DOHH2 (cell line): ENCODE measurements at regions not wholly inside any gene's neighbourhood (a gene's known extent, or its start where the extent isn't known, plus 50 kb on each side); places are given as distances from the start of the nearest gene placed in this dataset.

ENCODE experiments used
- H3F3A ChIP-seq: fragments of 200-600 bp; sonication (generic), shearing (Covaris generic); 2 replicates; pipeline ENCODE4 v1.6.0; 2016; ENCODE audit warnings: antibody characterized with exemption, mild to moderate bottlenecking; ENCODE audit not compliant: control insufficient read depth, insufficient read depth
- H3K27ac ChIP-seq: fragments of 200-600 bp; sonication (generic); 2 replicates; pipeline ENCODE4 v1.5.1; 2014; ENCODE audit warnings: low read depth, mild to moderate bottlenecking, low read length, moderate library complexity
- H3K27me3 ChIP-seq: fragments of 200-600 bp; sonication (generic); 2 replicates; pipeline ENCODE4 v1.6.1; 2014; ENCODE audit warnings: mild to moderate bottlenecking, low read length, mixed read lengths; ENCODE audit not compliant: control insufficient read depth
- H3K36me3 ChIP-seq: fragments of 200-600 bp; sonication (generic); 2 replicates; pipeline ENCODE4 v1.6.1; 2014; ENCODE audit warnings: mild to moderate bottlenecking, low read length, moderate library complexity, mixed read lengths; ENCODE audit not compliant: control insufficient read depth
- H3K4me1 ChIP-seq: fragments of 200-600 bp; sonication (generic); 2 replicates; pipeline ENCODE4 v1.6.1; 2014; ENCODE audit warnings: mild to moderate bottlenecking, low read length, mixed read lengths; ENCODE audit not compliant: control insufficient read depth
- H3K4me2 ChIP-seq: fragments of 200-600 bp; sonication (generic); 2 replicates; pipeline ENCODE4 v1.6.0; 2014; ENCODE audit warnings: mild to moderate bottlenecking, low read length, moderate library complexity
- H3K4me3 ChIP-seq: fragments of 200-600 bp; sonication (generic); 2 replicates; pipeline ENCODE4 v1.5.1; 2014; ENCODE audit warnings: mild to moderate bottlenecking, low read length, mixed read lengths
- H3K79me2 ChIP-seq: fragments of 200-600 bp; sonication (generic); 2 replicates; pipeline ENCODE4 v1.6.1; 2014; ENCODE audit warnings: mild to moderate bottlenecking, low read length, mixed read lengths; ENCODE audit not compliant: control insufficient read depth
- H3K9me2 ChIP-seq: fragments of 200-600 bp; sonication (generic); replicated peaks from 2 replicates; pipeline ENCODE4 v1.6.1; 2014; ENCODE audit warnings: mild to moderate bottlenecking, low read length, mixed read lengths; ENCODE audit not compliant: control insufficient read depth
- H3K9me3 ChIP-seq: fragments of 200-600 bp; sonication (generic); 2 replicates; pipeline ENCODE4 v1.6.1; 2014; ENCODE audit warnings: antibody characterized with exemption, low read length, mixed read lengths; ENCODE audit not compliant: control insufficient read depth, insufficient read depth
- H4K20me1 ChIP-seq: fragments of 200-600 bp; sonication (generic); 2 replicates; pipeline ENCODE4 v1.6.0; 2014; ENCODE audit warnings: low read depth, mild to moderate bottlenecking, antibody characterized with exemption, low read length, moderate library complexity; ENCODE audit not compliant: control insufficient read depth, insufficient read depth
- CTCF ChIP-seq: fragments of 200-600 bp; sonication (generic); IDR thresholded peaks from one replicate; pipeline ENCODE4 v1.5.1; 2014; ENCODE audit warnings: antibody characterized with exemption, mild to moderate bottlenecking, low read depth, low read length; ENCODE audit not compliant: poor library complexity, severe bottlenecking
- EZH2phosphoT487 ChIP-seq: fragments of 200-600 bp; sonication (generic); IDR thresholded peaks from 2 replicates; pipeline ENCODE4 v1.6.1; 2017; ENCODE audit warnings: borderline replicate concordance, mild to moderate bottlenecking, antibody characterized with exemption, low read length, moderate library complexity, mixed read lengths

DNA sequence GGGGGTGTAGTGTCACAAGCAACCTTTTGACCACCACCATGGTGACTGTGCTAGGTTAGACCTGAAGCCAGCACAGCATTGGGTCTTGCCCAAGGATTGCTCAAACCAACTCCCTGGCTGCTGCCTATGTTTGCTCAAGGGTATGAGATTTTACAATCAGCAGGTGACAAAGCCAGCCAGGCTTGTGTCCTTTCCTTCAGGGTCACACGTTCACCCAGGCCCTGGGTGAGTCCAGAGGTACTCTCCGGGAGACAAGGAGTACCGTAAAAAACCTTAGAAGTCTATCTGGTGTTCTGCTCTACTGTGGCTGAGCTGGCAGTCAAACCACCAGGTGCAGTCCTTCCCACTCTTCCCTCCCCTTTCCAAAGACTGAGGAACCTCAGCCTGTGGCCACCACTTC lies 238.9 kb upstream of the MIS18BP1 start:
- Histone ChIP-seq H3K27me3 (no peaks in the 10 kb centered on the region), H3K4me2 (no peak overlapping the region), H3K4me1 (no peaks in the 10 kb centered on the region), H4K20me1 (no peaks in the 10 kb centered on the region), H3K27ac (no peak overlapping the region), H3K4me3 (no peak overlapping the region), H3K36me3 (no peaks in the 10 kb centered on the region), H3F3A (no peaks in the 10 kb centered on the region), H3K79me2 (no peaks in the 10 kb centered on the region), H3K9me3 (no peaks in the 10 kb centered on the region), H3K9me2 (no peaks in the 10 kb centered on the region)
- TF ChIP-seq EZH2phosphoT487: no peak
- TF ChIP-seq CTCF: no peak

GRCh38 chr14:45486599-45486998 lies 233.6 kb upstream of the MIS18BP1 start:
- Histone ChIP-seq H4K20me1 (no peaks in the 10 kb centered on the region), H3K4me3 (no peak overlapping the region), H3K36me3 (no peaks in the 10 kb centered on the region), H3K27ac (no peak overlapping the region), H3F3A (no peaks in the 10 kb centered on the region), H3K4me2 (no peak overlapping the region), H3K4me1 (no peaks in the 10 kb centered on the region), H3K9me2 (no peaks in the 10 kb centered on the region), H3K9me3 (no peaks in the 10 kb centered on the region), H3K27me3 (no peaks in the 10 kb centered on the region), H3K79me2 (no peaks in the 10 kb centered on the region)
- TF ChIP-seq CTCF: no peak
- TF ChIP-seq EZH2phosphoT487: no peak

DNA sequence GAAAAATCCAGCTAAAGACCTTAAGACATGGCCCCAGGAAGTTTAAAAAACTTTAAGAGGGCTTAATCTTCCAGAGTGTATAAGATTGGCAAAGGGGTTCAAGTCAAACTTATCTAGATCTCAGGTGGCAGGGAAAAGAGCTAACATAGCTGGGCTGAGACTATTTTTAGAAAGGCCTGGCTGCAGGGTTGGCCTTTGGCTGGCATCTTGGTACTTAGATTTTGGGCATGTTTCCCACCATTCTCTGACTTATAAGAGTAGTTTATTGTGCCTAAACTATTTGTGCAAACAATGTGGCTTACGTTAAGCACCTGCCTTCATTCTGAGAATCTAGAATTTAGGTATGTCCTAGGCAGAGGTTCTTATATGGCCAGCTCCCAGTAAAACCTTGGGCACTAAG lies 214.0 kb upstream of the MIS18BP1 start:
- Histone ChIP-seq H3F3A (no peaks in the 10 kb centered on the region), H4K20me1 (no peaks in the 10 kb centered on the region)
- TF ChIP-seq CTCF (no peak), EZH2phosphoT487 (no peak)

DNA sequence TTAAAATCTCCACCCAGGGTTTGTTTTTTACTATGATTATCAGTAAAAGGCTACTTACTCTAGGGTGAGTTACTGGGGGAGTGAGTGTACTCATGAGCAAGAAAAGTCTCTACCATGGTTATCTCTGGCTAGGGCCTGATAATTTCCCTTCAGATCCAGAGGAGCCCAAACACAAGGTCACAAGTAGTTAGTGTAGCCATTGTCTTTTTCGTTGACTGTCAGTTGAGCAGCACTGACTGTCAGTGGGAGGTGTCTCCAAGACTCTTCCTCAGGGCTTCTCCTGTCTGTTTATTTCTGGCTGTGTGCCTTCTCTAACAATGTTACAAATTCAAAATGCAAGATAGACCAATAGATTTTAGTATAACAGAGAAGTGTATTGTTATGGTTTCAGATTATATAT lies 181.2 kb upstream of the MIS18BP1 start:
- H3F3A ChIP-seq: no peaks in the 10 kb centered on the region
- H3K9me2 ChIP-seq: no peaks in the 10 kb centered on the region
- no peaks in the 10 kb centered on the region for H3K36me3 ChIP-seq
- H3K4me1 ChIP-seq: no peaks in the 10 kb centered on the region
- H3K4me3 ChIP-seq: no peak overlapping the region
- no peaks in the 10 kb centered on the region for H4K20me1 ChIP-seq
- H3K9me3 ChIP-seq: no peaks in the 10 kb centered on the region
- H3K27ac ChIP-seq: no peak overlapping the region
- no peaks in the 10 kb centered on the region for H3K79me2 ChIP-seq
- TF ChIP-seq CTCF: no peak
- TF ChIP-seq EZH2phosphoT487: no peak
- no peak overlapping the region for H3K4me2 ChIP-seq
- no peaks in the 10 kb centered on the region for H3K27me3 ChIP-seq

More for the DNA sequence above, 214.0 kb upstream of the MIS18BP1 start:
- Histone ChIP-seq H3K36me3 (no peaks in the 10 kb centered on the region), H3K9me2 (no peaks in the 10 kb centered on the region), H3K4me3 (no peak overlapping the region), H3K4me2 (no peak overlapping the region), H3K9me3 (no peaks in the 10 kb centered on the region), H3K4me1 (no peaks in the 10 kb centered on the region), H3K79me2 (no peaks in the 10 kb centered on the region), H3K27ac (no peak overlapping the region), H3K27me3 (no peaks in the 10 kb centered on the region)
